ENCODE measurements at regions not wholly inside any gene's neighbourhood (a gene's known extent, or its start where the extent isn't known, plus 50 kb on each side); places are given as distances from the start of the nearest gene placed in this dataset.

DNA sequence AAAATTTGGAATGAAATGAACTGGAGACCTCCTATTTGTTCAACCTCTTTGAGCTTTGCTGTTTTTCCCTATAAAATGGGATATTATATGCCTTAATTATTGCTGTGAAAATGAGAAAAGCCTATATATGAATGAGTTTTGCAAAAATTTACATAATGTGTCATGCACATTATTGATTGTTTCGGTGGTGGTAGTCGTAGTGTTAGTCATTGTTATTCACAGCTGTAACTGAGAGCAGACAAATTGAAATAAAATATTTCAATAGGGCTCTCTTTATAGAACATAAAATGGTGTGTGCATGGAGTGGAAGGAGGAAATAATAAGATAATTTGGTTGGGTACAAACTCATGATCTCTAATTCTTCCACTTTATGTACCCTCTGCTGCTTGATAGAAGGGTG is 153.7 kb upstream of the GADL1 start:
- H3K27ac ChIP-seq: no peak overlapping the region
- H3K27me3 ChIP-seq: no peaks in the 10 kb centered on the region
- WGBS, 2 donors: 65 to 68% methylated on average over 2 of the region's 2 CpGs
- no peaks in the 10 kb centered on the region for H3K4me1 ChIP-seq
- intact Hi-C loops (cut with DNase I): no loop called here
- no peak for ATAC-seq
- peaks cover 0 to 1% (median 0%) of the 10 kb centered on the region in 3 donors for H3K9me3 ChIP-seq
- TF ChIP-seq, protein P1, sequence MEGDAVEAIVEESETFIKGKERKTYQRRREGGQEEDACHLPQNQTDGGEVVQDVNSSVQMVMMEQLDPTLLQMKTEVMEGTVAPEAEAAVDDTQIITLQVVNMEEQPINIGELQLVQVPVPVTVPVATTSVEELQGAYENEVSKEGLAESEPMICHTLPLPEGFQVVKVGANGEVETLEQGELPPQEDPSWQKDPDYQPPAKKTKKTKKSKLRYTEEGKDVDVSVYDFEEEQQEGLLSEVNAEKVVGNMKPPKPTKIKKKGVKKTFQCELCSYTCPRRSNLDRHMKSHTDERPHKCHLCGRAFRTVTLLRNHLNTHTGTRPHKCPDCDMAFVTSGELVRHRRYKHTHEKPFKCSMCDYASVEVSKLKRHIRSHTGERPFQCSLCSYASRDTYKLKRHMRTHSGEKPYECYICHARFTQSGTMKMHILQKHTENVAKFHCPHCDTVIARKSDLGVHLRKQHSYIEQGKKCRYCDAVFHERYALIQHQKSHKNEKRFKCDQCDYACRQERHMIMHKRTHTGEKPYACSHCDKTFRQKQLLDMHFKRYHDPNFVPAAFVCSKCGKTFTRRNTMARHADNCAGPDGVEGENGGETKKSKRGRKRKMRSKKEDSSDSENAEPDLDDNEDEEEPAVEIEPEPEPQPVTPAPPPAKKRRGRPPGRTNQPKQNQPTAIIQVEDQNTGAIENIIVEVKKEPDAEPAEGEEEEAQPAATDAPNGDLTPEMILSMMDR (IDR thresholded peaks at IDR 0.05): no peak
- no peak for TF ChIP-seq POLR2A (IDR thresholded peaks at IDR 0.05)
- DNase-seq: no peak
- no peak overlapping the region for H3K4me3 ChIP-seq
- H3K36me3 ChIP-seq (replicated peaks in 1 of 2; ENCODE audit: insufficient read depth in 1 of 2, low read depth in 2 of 2): no peaks in the 10 kb centered on the region

DNA sequence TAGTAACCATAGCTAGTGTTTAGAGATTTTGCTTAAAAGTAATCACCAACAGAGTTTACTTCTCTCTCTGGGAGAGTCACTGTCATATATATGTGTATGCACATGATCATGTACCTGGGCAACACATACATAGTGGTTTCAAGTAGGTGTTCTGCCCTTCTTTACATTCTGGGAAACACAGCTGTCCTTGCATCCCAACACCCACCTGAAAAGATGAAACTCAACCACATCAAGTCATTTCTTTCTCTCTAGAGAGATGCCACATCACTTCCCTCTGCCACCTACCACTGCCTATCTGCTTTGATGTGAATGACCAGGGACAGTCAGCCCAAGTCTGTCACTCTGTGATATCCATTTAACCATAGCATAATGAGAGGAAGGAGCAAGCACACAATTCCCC is 155.8 kb upstream of the GADL1 start:
- intact Hi-C loops (cut with DNase I): no loop called here
- no peak overlapping the region for H3K27ac ChIP-seq
- no peaks in the 10 kb centered on the region for H3K9me3 ChIP-seq
- H3K4me3 ChIP-seq: no peak overlapping the region
- H3K36me3 ChIP-seq (replicated peaks in 1 of 2; ENCODE audit: insufficient read depth in 1 of 2, low read depth in 2 of 2): no peaks in the 10 kb centered on the region
- no peaks in the 10 kb centered on the region for H3K27me3 ChIP-seq
- no peak for DNase-seq
- no peaks in the 10 kb centered on the region for H3K4me1 ChIP-seq
- ATAC-seq: no peak
- TF ChIP-seq POLR2A (IDR thresholded peaks at IDR 0.05): no peak
- TF ChIP-seq, protein P1 (IDR thresholded peaks at IDR 0.05): no peak

DNA sequence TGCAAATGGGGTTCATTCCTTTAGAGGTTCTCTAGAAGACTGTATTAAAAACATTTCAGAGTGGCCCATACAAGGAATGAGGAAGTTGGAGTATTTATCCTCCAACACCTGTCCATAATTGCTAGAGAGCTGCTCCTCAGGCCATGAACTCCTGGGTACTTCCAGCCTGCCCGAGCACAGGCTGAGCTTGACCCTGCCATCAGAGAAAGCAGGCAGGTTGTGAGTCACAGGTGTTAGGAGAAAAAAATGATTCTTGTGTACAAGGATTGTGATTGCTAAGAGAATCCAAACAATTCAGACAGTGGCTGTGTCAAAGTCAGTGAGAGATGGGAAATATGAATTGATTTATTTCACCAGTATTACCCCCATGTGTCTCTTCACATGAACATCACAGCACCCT is 156.8 kb upstream of the GADL1 start:
- H3K36me3 ChIP-seq (replicated peaks in 1 of 2; ENCODE audit: insufficient read depth in 1 of 2, low read depth in 2 of 2): no peaks in the 10 kb centered on the region
- H3K27ac ChIP-seq: no peak overlapping the region
- TF ChIP-seq, protein P1 (IDR thresholded peaks at IDR 0.05): no peak
- TF ChIP-seq POLR2A (IDR thresholded peaks at IDR 0.05): no peak
- WGBS, 2 donors: 28 to 47% methylated on average over 1 of the region's 1 CpG
- no peaks in the 10 kb centered on the region for H3K27me3 ChIP-seq
- ATAC-seq: no peak
- DNase-seq: no peak
- no peak overlapping the region for H3K4me3 ChIP-seq
- H3K4me1 ChIP-seq: no peaks in the 10 kb centered on the region
- intact Hi-C loops (cut with DNase I): no loop called here
- no peaks in the 10 kb centered on the region for H3K9me3 ChIP-seq

DNA sequence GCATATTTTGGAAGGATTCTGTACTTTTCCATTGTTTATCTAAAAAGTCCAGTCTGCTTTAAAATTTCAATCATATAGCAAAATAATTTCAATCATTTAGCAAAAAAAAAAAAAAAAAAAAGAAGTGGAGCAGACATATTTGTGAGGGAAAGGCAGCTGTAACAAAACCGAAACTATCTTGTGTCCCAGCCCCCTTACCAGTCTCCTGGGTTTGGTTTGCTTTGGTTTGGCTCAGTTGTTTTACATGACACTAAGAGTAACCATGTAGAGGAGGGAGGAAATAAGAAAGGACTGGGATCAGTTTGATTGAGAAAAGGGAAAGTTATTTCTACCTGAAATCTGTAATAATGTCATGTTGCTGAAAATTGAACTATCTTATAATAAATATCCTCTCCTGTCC is 158.8 kb upstream of the GADL1 start:
- Histone ChIP-seq H3K27ac (no peak overlapping the region), H3K4me1 (no peaks in the 10 kb centered on the region), H3K36me3 (replicated peaks in 1 of 2; ENCODE audit: insufficient read depth in 1 of 2, low read depth in 2 of 2) (no peaks in the 10 kb centered on the region), H3K9me3 (no peaks in the 10 kb centered on the region), H3K4me3 (no peak overlapping the region), H3K27me3 (no peaks in the 10 kb centered on the region)
- DNase-seq (no peak), ATAC-seq (no peak)
- intact Hi-C loops (cut with DNase I): no loop called here
- WGBS, 2 donors: 75 to 79% methylated on average over 1 of the region's 1 CpG
- no peak for TF ChIP-seq POLR2A (IDR thresholded peaks at IDR 0.05)
- TF ChIP-seq, protein P1 (IDR thresholded peaks at IDR 0.05): no peak

DNA sequence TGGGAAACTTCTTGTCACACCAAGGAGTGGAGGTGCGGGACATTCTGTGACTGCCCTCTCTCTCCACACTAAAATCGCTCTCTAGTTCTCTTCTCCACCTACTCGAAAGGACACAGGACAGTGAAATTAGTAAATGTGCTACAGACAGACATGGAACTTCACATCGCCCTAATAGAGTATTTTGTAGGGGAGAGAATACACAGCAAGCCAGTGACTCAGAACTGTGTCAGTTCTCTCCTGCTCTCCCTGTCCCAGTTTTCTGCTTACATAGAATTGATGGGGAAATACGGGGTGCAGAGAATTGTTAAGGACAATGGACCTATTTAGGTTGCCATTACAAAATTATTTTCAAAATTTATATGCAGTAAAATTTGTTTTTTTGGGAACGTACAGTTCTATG is 159.6 kb upstream of the GADL1 start:
- ATAC-seq (no peak), DNase-seq (no peak)
- H3K4me3 ChIP-seq: no peak overlapping the region
- H3K27ac ChIP-seq: no peak overlapping the region
- H3K27me3 ChIP-seq: no peaks in the 10 kb centered on the region
- H3K36me3 ChIP-seq (replicated peaks in 1 of 2; ENCODE audit: insufficient read depth in 1 of 2, low read depth in 2 of 2): no peaks in the 10 kb centered on the region
- H3K9me3 ChIP-seq: no peaks in the 10 kb centered on the region
- intact Hi-C loops (cut with DNase I): no loop called here
- WGBS, 2 donors: 73 to 77% methylated on average over 6 of the region's 6 CpGs
- TF ChIP-seq POLR2A (IDR thresholded peaks at IDR 0.05): no peak
- TF ChIP-seq, protein P1 (IDR thresholded peaks at IDR 0.05): no peak
- H3K4me1 ChIP-seq: no peaks in the 10 kb centered on the region

Measured in body of pancreas (tissue), 4 donors.